RWPE1 (cell line): ENCODE measurements at regions not wholly inside any gene's neighbourhood (a gene's known extent, or its start where the extent isn't known, plus 50 kb on each side); places are given as distances from the start of the nearest gene placed in this dataset.

Source experiments
- CTCF ChIA-PET: fragments of 350-600 bp; sonication (Branson Sonifier 250); formaldehyde crosslinking; extraction: SDS; loops from one replicate; lab custom pipeline; 2021; lab: Yijun Ruan, JAX
- POLR2A ChIA-PET: fragments of 400-600 bp; formaldehyde crosslinking; extraction: SDS; loops from one replicate; lab custom pipeline; 2020; ENCODE audit warnings: antibody characterized with exemption; ENCODE audit not compliant: low non-redundant PET; lab: Yijun Ruan, JAX
- DNase-seq: peaks from one replicate; pipeline ENCODE4 v3.0.0; 2012; ENCODE audit warnings: low spot score
- H3K27ac ChIP-seq: fragments of 450-650 bp; 2 replicates; pipeline ENCODE4 v1.5.1; 2017
- CTCF ChIP-seq: fragments of 450-650 bp; conservative IDR thresholded peaks from 2 replicates; pipeline ENCODE4 v1.5.1; 2017; ENCODE audit warnings: low read depth, mild to moderate bottlenecking

- ChIA-PET CTCF (no interaction called here), POLR2A (no interaction called here)
- no peak for DNase-seq
- TF ChIP-seq CTCF = no peak
- H3K27ac ChIP-seq = no peak overlapping the region
Observed at GRCh38 chr2:225993430-225993829, 593.9 kb downstream of the NYAP2 start.

GRCh38 chr2:225989809-225990208 lies 590.3 kb downstream of the NYAP2 start:
- H3K27ac ChIP-seq = no peak overlapping the region
- no peak for DNase-seq
- TF ChIP-seq CTCF = no peak
- ChIA-PET POLR2A (no interaction called here), CTCF (interaction anchor here (0.6 kb wide), 1 partner anchor 88 kb away, joined by 3 read pairs; no protein-coding TSS in a partner anchor)

GRCh38 chr2:225980372-225980771 lies 580.9 kb downstream of the NYAP2 start:
- no peak for TF ChIP-seq CTCF
- H3K27ac ChIP-seq = no peak overlapping the region
- DNase-seq = no peak
- ChIA-PET CTCF (no interaction called here), POLR2A (no interaction called here)

GRCh38 chr2:225971433-225971832 lies 571.9 kb downstream of the NYAP2 start:
- no peak for DNase-seq
- POLR2A ChIA-PET = no interaction called here
- no peak overlapping the region for H3K27ac ChIP-seq
- CTCF ChIA-PET = no interaction called here
- no peak for TF ChIP-seq CTCF

- POLR2A ChIA-PET = no interaction called here
- CTCF ChIA-PET = no interaction called here
- no peak overlapping the region for H3K27ac ChIP-seq
- no peak for TF ChIP-seq CTCF
- DNase-seq = no peak
Observed at GRCh38 chr2:225948903-225949302, 549.4 kb downstream of the NYAP2 start.

- CTCF ChIA-PET = no interaction called here
- TF ChIP-seq CTCF = no peak
- no peak overlapping the region for H3K27ac ChIP-seq
- POLR2A ChIA-PET = no interaction called here
- no peak for DNase-seq
Observed at GRCh38 chr2:225938991-225939390, 539.5 kb downstream of the NYAP2 start.
